Ovary (tissue), 3 donors: ENCODE measurements at regions not wholly inside any gene's neighbourhood (a gene's known extent, or its start where the extent isn't known, plus 50 kb on each side); places are given as distances from the start of the nearest gene placed in this dataset.

ENCODE experiments used
- CTCF ChIP-seq, 3 donors: fragments of 450-650 bp in 2 of 3; fragments of 200-600 bp in 1 of 3; IDR thresholded peaks; one replicate each; pipeline versions ENCODE4 v1.5.1 to v1.8.0; 2016 to 2022; ENCODE audit warnings: antibody characterized with exemption in 3 of 3, mild to moderate bottlenecking in 1 of 3
- POLR2A ChIP-seq: fragments of 450-650 bp; IDR thresholded peaks from one replicate; pipeline ENCODE4 v1.6.1; 2017; ENCODE audit warnings: antibody characterized with exemption, mild to moderate bottlenecking, moderate library complexity
- donor health status: DM: no; HTN: no; CAD: no.

- TF ChIP-seq CTCF (IDR thresholded peaks at IDR 0.05) (no peak), POLR2A (no peak)
These were observed 108.2 kb downstream of the DIRAS3 start for GRCh38 chr1:67942274-67942673.
